HUES64 (cell line): ENCODE measurements at regions not wholly inside any gene's neighbourhood (a gene's known extent, or its start where the extent isn't known, plus 50 kb on each side); places are given as distances from the start of the nearest gene placed in this dataset.

Experiments
- H3K27ac ChIP-seq: 2 replicates; pipeline ENCODE4 v1.7.0; 2013; ENCODE audit warnings: low read depth, low read length, inconsistent platforms
- H3K27me3 ChIP-seq: 2 replicates; pipeline ENCODE4 v1.6.1; 2013; ENCODE audit warnings: mild to moderate bottlenecking, low read length; ENCODE audit not compliant: insufficient read depth
- H3K36me3 ChIP-seq: 2 replicates; pipeline ENCODE4 v1.6.1; 2013; ENCODE audit warnings: mild to moderate bottlenecking, low read length; ENCODE audit not compliant: insufficient read depth
- H3K4me1 ChIP-seq: 2 replicates; pipeline ENCODE4 v1.6.1; 2013; ENCODE audit warnings: mild to moderate bottlenecking, low read length, moderate library complexity; ENCODE audit not compliant: insufficient read depth
- H3K4me3 ChIP-seq: 2 replicates; pipeline ENCODE4 v1.5.1; 2013; ENCODE audit warnings: mild to moderate bottlenecking, low read length, moderate library complexity
- H3K9ac ChIP-seq: 2 replicates; pipeline ENCODE4 v1.6.1; 2013; ENCODE audit warnings: mild to moderate bottlenecking, low read depth, low read length
- H3K9me3 ChIP-seq: 2 replicates; pipeline ENCODE4 v1.6.1; 2013; ENCODE audit warnings: low read depth, low read length; ENCODE audit not compliant: insufficient read depth
- WGBS: fragments of 150-250, 120-280 bp; methylation state at CpG from one replicate; pipeline ENCODE4 v1.1.7; 2013; ENCODE audit warnings: missing lambda C conversion rate; 5-methylcytosine and 5-hydroxymethylcytosine counted together

GRCh38 chr10:88060762-88061161 is 197.3 kb downstream of the PTEN start:
- Histone ChIP-seq H3K9ac (no peak overlapping the region), H3K9me3 (no peaks in the 10 kb centered on the region), H3K27ac (no peak overlapping the region), H3K4me1 (peaks cover 3% of the 10 kb centered on the region; the same call in 1 of the 2 replicates), H3K27me3 (no peaks in the 10 kb centered on the region), H3K36me3 (no peaks in the 10 kb centered on the region), H3K4me3 (no peak overlapping the region)
- WGBS: 96% methylated on average over 6 of the region's 6 CpGs

GRCh38 chr10:88062385-88062784 is 199.0 kb downstream of the PTEN start:
- H3K4me3 ChIP-seq: no peak overlapping the region
- H3K27me3 ChIP-seq: no peaks in the 10 kb centered on the region
- no peak overlapping the region for H3K27ac ChIP-seq
- H3K4me1 ChIP-seq: peaks cover 3% of the 10 kb centered on the region; the same call in 1 of the 2 replicates
- WGBS: 97% methylated on average over 6 of the region's 6 CpGs
- no peak overlapping the region for H3K9ac ChIP-seq
- no peaks in the 10 kb centered on the region for H3K36me3 ChIP-seq
- H3K9me3 ChIP-seq: no peaks in the 10 kb centered on the region

GRCh38 chr10:88062798-88063472 is 199.5 kb downstream of the PTEN start:
- Histone ChIP-seq H3K36me3 (no peaks in the 10 kb centered on the region), H3K9ac (no peak overlapping the region), H3K27me3 (no peaks in the 10 kb centered on the region)

GRCh38 chr10:88063861-88064557 is 200.6 kb downstream of the PTEN start:
- 95% methylated on average over 1 of the region's 4 CpGs for WGBS
- peaks cover 3% of the 10 kb centered on the region; the same call in 1 of the 2 replicates for H3K4me1 ChIP-seq
- no peak overlapping the region for H3K4me3 ChIP-seq
- no peaks in the 10 kb centered on the region for H3K9me3 ChIP-seq
- H3K36me3 ChIP-seq: no peaks in the 10 kb centered on the region
- no peak overlapping the region for H3K9ac ChIP-seq
- no peak overlapping the region for H3K27ac ChIP-seq
- no peaks in the 10 kb centered on the region for H3K27me3 ChIP-seq

More at GRCh38 chr10:88062798-88063472, 199.5 kb downstream of the PTEN start:
- H3K9me3 ChIP-seq: no peaks in the 10 kb centered on the region
- peaks cover 3% of the 10 kb centered on the region; the same call in 1 of the 2 replicates for H3K4me1 ChIP-seq
- H3K4me3 ChIP-seq: no peak overlapping the region
- WGBS: 90% methylated on average over 4 of the region's 4 CpGs
- no peak overlapping the region for H3K27ac ChIP-seq

GRCh38 chr10:88064608-88065382 is 201.4 kb downstream of the PTEN start:
- H3K9ac ChIP-seq: no peak overlapping the region
- no peaks in the 10 kb centered on the region for H3K36me3 ChIP-seq
- H3K4me3 ChIP-seq: no peak overlapping the region
- no peaks in the 10 kb centered on the region for H3K9me3 ChIP-seq
- peaks cover 3% of the 10 kb centered on the region; the same call in 1 of the 2 replicates for H3K4me1 ChIP-seq
- no peaks in the 10 kb centered on the region for H3K27me3 ChIP-seq
- WGBS: 92% methylated on average over 5 of the region's 5 CpGs
- H3K27ac ChIP-seq: no peak overlapping the region

- H3K27ac ChIP-seq: no peak overlapping the region
- no peak overlapping the region for H3K4me3 ChIP-seq
- H3K27me3 ChIP-seq: no peaks in the 10 kb centered on the region
- H3K9me3 ChIP-seq: no peaks in the 10 kb centered on the region
- 94% methylated on average over 5 of the region's 5 CpGs for whole genome bisulfite sequencing
- H3K36me3 ChIP-seq: no peaks in the 10 kb centered on the region
- H3K4me1 ChIP-seq: peaks cover 3% of the 10 kb centered on the region; the same call in 1 of the 2 replicates
- no peak overlapping the region for H3K9ac ChIP-seq
Observed at GRCh38 chr10:88065383-88066049, 202.1 kb downstream of the PTEN start.

GRCh38 chr10:88066319-88066718 is 202.9 kb downstream of the PTEN start:
- no peak overlapping the region for H3K4me3 ChIP-seq
- no peaks in the 10 kb centered on the region for H3K36me3 ChIP-seq
- no peak overlapping the region for H3K9ac ChIP-seq
- no peak overlapping the region for H3K27ac ChIP-seq
- no peaks in the 10 kb centered on the region for H3K27me3 ChIP-seq
- 100% methylated on average over 3 of the region's 3 CpGs for WGBS
- no peaks in the 10 kb centered on the region for H3K9me3 ChIP-seq
- peaks cover 3% of the 10 kb centered on the region; the same call in 1 of the 2 replicates for H3K4me1 ChIP-seq

- Histone ChIP-seq H3K4me3 (no peak overlapping the region), H3K9me3 (no peaks in the 10 kb centered on the region), H3K27ac (no peak overlapping the region), H3K27me3 (no peaks in the 10 kb centered on the region), H3K9ac (no peak overlapping the region), H3K36me3 (no peaks in the 10 kb centered on the region), H3K4me1 (peaks cover 3% of the 10 kb centered on the region; the same call in 1 of the 2 replicates)
- WGBS: 94% methylated on average over 6 of the region's 6 CpGs
Observed at GRCh38 chr10:88066876-88067275, 203.5 kb downstream of the PTEN start.

GRCh38 chr10:88067737-88068136 is 204.3 kb downstream of the PTEN start:
- Histone ChIP-seq H3K36me3 (no peaks in the 10 kb centered on the region), H3K9ac (no peak overlapping the region), H3K27me3 (no peaks in the 10 kb centered on the region), H3K4me3 (no peak overlapping the region), H3K4me1 (no peaks in the 10 kb centered on the region; the same call in 1 of the 2 replicates), H3K27ac (no peak overlapping the region), H3K9me3 (no peaks in the 10 kb centered on the region)

- Histone ChIP-seq H3K27me3 (no peaks in the 10 kb centered on the region), H3K9ac (no peak overlapping the region), H3K4me3 (no peak overlapping the region), H3K36me3 (no peaks in the 10 kb centered on the region), H3K4me1 (no peaks in the 10 kb centered on the region), H3K9me3 (no peaks in the 10 kb centered on the region), H3K27ac (no peak overlapping the region)
- WGBS: 95% methylated on average over 4 of the region's 4 CpGs
Observed at GRCh38 chr10:88069338-88069737, 205.9 kb downstream of the PTEN start.
